RWPE2 (cell line): ENCODE measurements at regions not wholly inside any gene's neighbourhood (a gene's known extent, or its start where the extent isn't known, plus 50 kb on each side); places are given as distances from the start of the nearest gene placed in this dataset.
"Not testable (repeated sequence)": the region's sequence is repeated elsewhere in the genome, so short reads cannot be mapped to it uniquely, and the experiment has no call there.

Experiments
- ATAC-seq: fragments of 200-7000 bp; cut with Tn5 transposase; 3 replicates; pipeline ENCODE4 v1.9.1; 2021; ENCODE audit warnings: low read depth
- DNase-seq: peaks from one replicate; pipeline ENCODE4 v3.0.0-alpha.2; 2020; ENCODE audit warnings: low spot score
- H3K27ac ChIP-seq: fragments of 450-650 bp; 2 replicates; pipeline ENCODE4 v1.5.1; 2017; ENCODE audit warnings: mild to moderate bottlenecking; ENCODE audit not compliant: poor library complexity, severe bottlenecking
- H3K27me3 ChIP-seq: fragments of 250-450 bp; sonication (Bioruptor Pico); 2 replicates; pipeline ENCODE4 v1.5.1; 2021; ENCODE audit warnings: mild to moderate bottlenecking, moderate library complexity; ENCODE audit not compliant: insufficient read depth, poor library complexity, severe bottlenecking
- H3K36me3 ChIP-seq: fragments of 250-450 bp; sonication (Bioruptor Pico); 2 replicates; pipeline ENCODE4 v1.5.1; 2020; ENCODE audit warnings: low read depth, mild to moderate bottlenecking, moderate library complexity
- H3K4me1 ChIP-seq: fragments of 250-450 bp; sonication (Bioruptor Pico); 2 replicates; pipeline ENCODE4 v1.5.1; 2021; ENCODE audit warnings: mild to moderate bottlenecking, moderate library complexity; ENCODE audit not compliant: insufficient read depth, poor library complexity, severe bottlenecking
- H3K4me3 ChIP-seq: fragments of 250-450 bp; sonication (Bioruptor Pico); 2 replicates; pipeline ENCODE4 v1.5.1; 2021; ENCODE audit warnings: mild to moderate bottlenecking, moderate library complexity; ENCODE audit not compliant: severe bottlenecking
- H3K9me3 ChIP-seq: fragments of 250-450 bp; sonication (Bioruptor Pico); 2 replicates; pipeline ENCODE4 v1.5.1; 2021; ENCODE audit warnings: mild to moderate bottlenecking, moderate library complexity; ENCODE audit not compliant: severe bottlenecking
- CTCF ChIP-seq: fragments of 450-650 bp; IDR thresholded peaks from one replicate; pipeline ENCODE4 v1.5.1; 2017; ENCODE audit warnings: mild to moderate bottlenecking, moderate library complexity; ENCODE audit not compliant: poor library complexity, severe bottlenecking

GRCh38 chr7:106344861-106345260, 60.1 kb upstream of the NAMPT start:
- Histone ChIP-seq H3K4me1 (peaks cover 24% of the 10 kb centered on the region), H3K36me3 (no peaks in the 10 kb centered on the region), H3K27me3 (no peaks in the 10 kb centered on the region), H3K27ac (no peak overlapping the region), H3K9me3 (peaks cover 17% of the 10 kb centered on the region), H3K4me3 (no peak overlapping the region)
- no peak for TF ChIP-seq CTCF
- ATAC-seq (no peak), DNase-seq (no peak)

- Histone ChIP-seq H3K9me3 (peaks cover 17% of the 10 kb centered on the region), H3K27ac (no peak overlapping the region), H3K4me3 (no peak overlapping the region), H3K36me3 (no peaks in the 10 kb centered on the region), H3K4me1 (peaks cover 24% of the 10 kb centered on the region), H3K27me3 (no peaks in the 10 kb centered on the region)
- no peak for ATAC-seq
- no peak for DNase-seq
- no peak for TF ChIP-seq CTCF
Observed at GRCh38 chr7:106344211-106344610, 59.4 kb upstream of the NAMPT start.

- not testable (repeated sequence) for H3K36me3 ChIP-seq, H3K4me3 ChIP-seq, DNase-seq, H3K27me3 ChIP-seq, ATAC-seq, H3K27ac ChIP-seq
- H3K9me3 ChIP-seq, result peaks cover 22% of the 10 kb centered on the region
- H3K4me1 ChIP-seq, result peaks cover 19% of the 10 kb centered on the region
Observed at GRCh38 chr7:106342049-106342448, 57.3 kb upstream of the NAMPT start.

- H3K4me3 ChIP-seq, H3K27me3 ChIP-seq, H3K27ac ChIP-seq, DNase-seq, H3K4me1 ChIP-seq, ATAC-seq, H3K36me3 ChIP-seq: not testable (repeated sequence)
- H3K9me3 ChIP-seq, result peaks cover 24% of the 10 kb centered on the region
Observed at GRCh38 chr7:106340247-106340596, 55.4 kb upstream of the NAMPT start.

- ATAC-seq (no peak), DNase-seq (no peak)
- Histone ChIP-seq H3K27ac (no peak overlapping the region), H3K9me3 (peaks cover 24% of the 10 kb centered on the region), H3K4me3 (no peak overlapping the region), H3K36me3 (no peaks in the 10 kb centered on the region), H3K27me3 (no peaks in the 10 kb centered on the region), H3K4me1 (no peaks in the 10 kb centered on the region)
- no peak for TF ChIP-seq CTCF
Observed at GRCh38 chr7:106339513-106340246, 54.9 kb upstream of the NAMPT start.

- TF ChIP-seq CTCF, result no peak
- H3K4me3 ChIP-seq, result no peak overlapping the region
- H3K36me3 ChIP-seq, result no peaks in the 10 kb centered on the region
- H3K4me1 ChIP-seq, result no peaks in the 10 kb centered on the region
- DNase-seq (no peak), ATAC-seq (no peak)
- no peaks in the 10 kb centered on the region for H3K27me3 ChIP-seq
- no peak overlapping the region for H3K27ac ChIP-seq
- peaks cover 24% of the 10 kb centered on the region for H3K9me3 ChIP-seq
Observed at GRCh38 chr7:106337754-106338153, 53.0 kb upstream of the NAMPT start.
